Esophagus squamous epithelium (tissue), 5 donors: ENCODE measurements at regions not wholly inside any gene's neighbourhood (a gene's known extent, or its start where the extent isn't known, plus 50 kb on each side); places are given as distances from the start of the nearest gene placed in this dataset.

Source experiments
- DNase-seq: peaks from one replicate; lab custom pipeline; 2025; lab: John Stamatoyannopoulos, UW
- H3K27ac ChIP-seq, 4 donors: fragments of 200-600 bp; sonication (generic); one replicate each; pipeline ENCODE4 v1.5.1; 2016 to 2019; ENCODE audit warnings: mild to moderate bottlenecking in 1 of 4
- H3K27me3 ChIP-seq, 4 donors: fragments of 200-600 bp; sonication (generic); 1 replicate in 3 of 4; 2 replicates in 1 of 4; pipeline versions ENCODE4 v1.5.1 to v1.6.0; 2017 to 2021; ENCODE audit warnings: antibody characterized with exemption in 1 of 4
- H3K36me3 ChIP-seq, 3 donors: fragments of 200-600 bp; sonication (generic); one replicate each; pipeline ENCODE4 v1.5.1; 2016 to 2019
- H3K4me1 ChIP-seq, 3 donors: fragments of 200-600 bp; sonication (generic); one replicate each; pipeline ENCODE4 v1.5.1; 2017 to 2019
- H3K4me3 ChIP-seq, 4 donors: fragments of 200-600 bp; sonication (generic); 1 replicate in 3 of 4; 2 replicates in 1 of 4; pipeline ENCODE4 v1.5.1; 2016 to 2019; ENCODE audit warnings: mild to moderate bottlenecking in 2 of 4, moderate library complexity in 1 of 4
- H3K9me3 ChIP-seq, 3 donors: fragments of 200-600 bp; sonication (generic); one replicate each; pipeline ENCODE4 v1.5.1; 2016 to 2019
- POLR2A ChIP-seq, 4 donors: fragments of 450-650 bp; IDR thresholded peaks; one replicate each; pipeline ENCODE4 v1.6.1; 2017; ENCODE audit warnings: antibody characterized with exemption in 4 of 4, mild to moderate bottlenecking in 4 of 4, moderate library complexity in 3 of 4
- WGBS, 2 donors: methylation state at CpG; one replicate each; pipeline ENCODE4 v1.1.5; 2018; 5-methylcytosine and 5-hydroxymethylcytosine counted together
- intact Hi-C: fragments of 100-400 bp; cut with DNase I; formaldehyde crosslinking; loops from one replicate; pipeline ENCODE4 v1.15.0; 2022
- TF ChIP-seq, protein P1 (sequence below), 6 experiments: fragments of 450-650 bp in 4 of 6; fragments of 200-600 bp in 2 of 6; sonication (generic) in 2 of 6; IDR thresholded peaks; one replicate each; pipeline ENCODE4 v1.5.1; 2016 to 2019; ENCODE audit warnings: antibody characterized with exemption in 6 of 6, mild to moderate bottlenecking in 4 of 6, moderate library complexity in 4 of 6
- donor health status: DM: yes; HTN: yes; CAD: no.

DNA sequence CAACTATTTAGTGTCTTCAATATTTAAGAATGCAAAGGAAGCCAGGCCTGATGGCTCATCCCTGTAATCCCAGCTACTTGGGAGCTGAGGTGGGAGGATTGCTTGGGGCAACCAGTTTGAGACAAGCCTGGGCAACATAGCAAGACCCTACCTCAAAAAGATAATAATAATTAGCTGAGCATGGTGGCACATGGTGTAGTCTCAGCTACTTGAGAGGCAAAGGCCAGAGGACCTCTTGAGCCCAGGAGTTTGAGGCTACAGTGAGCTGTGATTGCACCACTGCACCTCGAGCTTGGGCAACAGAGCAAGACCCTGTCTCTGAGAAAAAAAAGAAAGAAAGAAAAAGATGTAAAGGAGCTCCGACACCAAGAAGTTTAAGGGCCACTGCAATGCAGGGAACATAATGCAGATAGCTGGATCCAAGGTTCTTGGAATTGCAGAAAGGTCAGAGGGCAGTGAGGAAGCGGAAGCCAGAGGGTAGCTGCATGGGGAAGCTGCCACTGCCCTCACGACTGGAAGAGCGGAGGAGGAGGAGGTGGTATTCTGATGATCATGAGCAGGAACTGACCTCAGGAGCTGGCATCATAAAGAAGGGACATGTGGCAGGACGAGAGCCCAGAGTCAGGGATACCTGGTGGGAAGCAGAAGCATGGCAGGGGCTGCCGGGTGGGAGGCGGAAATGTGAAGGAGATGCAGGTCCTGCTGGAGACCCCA is 60.2 kb upstream of the PODXL start:
- TF ChIP-seq POLR2A (IDR thresholded peaks at IDR 0.05): no peak
- TF ChIP-seq, protein P1, sequence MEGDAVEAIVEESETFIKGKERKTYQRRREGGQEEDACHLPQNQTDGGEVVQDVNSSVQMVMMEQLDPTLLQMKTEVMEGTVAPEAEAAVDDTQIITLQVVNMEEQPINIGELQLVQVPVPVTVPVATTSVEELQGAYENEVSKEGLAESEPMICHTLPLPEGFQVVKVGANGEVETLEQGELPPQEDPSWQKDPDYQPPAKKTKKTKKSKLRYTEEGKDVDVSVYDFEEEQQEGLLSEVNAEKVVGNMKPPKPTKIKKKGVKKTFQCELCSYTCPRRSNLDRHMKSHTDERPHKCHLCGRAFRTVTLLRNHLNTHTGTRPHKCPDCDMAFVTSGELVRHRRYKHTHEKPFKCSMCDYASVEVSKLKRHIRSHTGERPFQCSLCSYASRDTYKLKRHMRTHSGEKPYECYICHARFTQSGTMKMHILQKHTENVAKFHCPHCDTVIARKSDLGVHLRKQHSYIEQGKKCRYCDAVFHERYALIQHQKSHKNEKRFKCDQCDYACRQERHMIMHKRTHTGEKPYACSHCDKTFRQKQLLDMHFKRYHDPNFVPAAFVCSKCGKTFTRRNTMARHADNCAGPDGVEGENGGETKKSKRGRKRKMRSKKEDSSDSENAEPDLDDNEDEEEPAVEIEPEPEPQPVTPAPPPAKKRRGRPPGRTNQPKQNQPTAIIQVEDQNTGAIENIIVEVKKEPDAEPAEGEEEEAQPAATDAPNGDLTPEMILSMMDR (IDR thresholded peaks at IDR 0.05): no peak
- Histone ChIP-seq H3K27ac (no peak overlapping the region), H3K4me1 (no peaks in the 10 kb centered on the region), H3K36me3 (no peaks in the 10 kb centered on the region), H3K27me3 (peaks cover 0 to 5% (median 0%) of the 10 kb centered on the region in 4 donors), H3K4me3 (no peak overlapping the region), H3K9me3 (no peaks in the 10 kb centered on the region)
- WGBS, 2 donors: 76 to 80% methylated on average over 8 of the region's 8 CpGs
- DNase-seq: no peak
- intact Hi-C loops: no loop called here

DNA sequence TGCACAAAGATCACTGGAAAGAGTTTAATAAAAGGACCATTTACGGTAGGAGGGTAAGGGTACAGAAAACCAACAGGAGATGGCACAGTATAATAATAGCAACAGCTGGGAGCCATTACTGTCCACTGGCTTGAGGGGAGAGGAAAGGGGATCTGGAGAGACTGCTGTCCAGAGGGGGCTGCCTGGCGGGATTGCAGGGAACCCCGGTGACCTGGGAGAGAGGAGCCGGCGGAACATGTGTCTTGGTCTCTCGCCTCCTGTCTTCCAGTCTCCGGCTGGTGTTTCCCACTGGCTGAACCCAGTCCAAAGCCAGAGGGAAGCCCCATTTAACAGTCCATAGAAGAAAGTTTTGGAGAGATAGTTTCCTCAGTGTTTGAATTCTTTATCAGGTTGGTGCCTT is 57.5 kb upstream of the PODXL start:
- intact Hi-C loops: no loop called here
- WGBS, 2 donors: 82 to 85% methylated on average over 7 of the region's 7 CpGs

DNA sequence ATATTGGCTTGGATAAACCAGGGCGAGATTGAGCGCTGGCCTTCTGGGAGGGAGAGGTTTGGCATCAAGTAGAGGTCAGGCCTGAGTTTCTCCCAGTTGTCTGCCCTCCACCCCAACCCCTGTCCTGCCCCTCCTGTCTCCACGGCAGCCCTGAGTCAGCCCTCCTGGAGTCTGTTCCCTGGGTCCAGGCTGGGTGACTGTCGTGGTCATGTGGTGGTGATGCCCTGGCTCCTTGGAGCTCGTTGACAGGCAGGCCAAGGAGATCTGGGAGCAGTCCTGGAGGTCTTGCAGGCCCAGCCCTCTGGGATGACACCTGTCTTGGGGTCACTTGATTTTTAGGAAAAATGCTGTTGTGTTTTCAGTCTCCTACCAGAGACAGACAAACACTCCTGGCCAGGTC is 53.6 kb upstream of the PODXL start:
- Histone ChIP-seq H3K36me3 (no peaks in the 10 kb centered on the region), H3K27ac (no peak overlapping the region), H3K9me3 (no peaks in the 10 kb centered on the region), H3K27me3 (peaks cover 0 to 22% (median 0%) of the 10 kb centered on the region in 4 donors), H3K4me1 (no peaks in the 10 kb centered on the region), H3K4me3 (no peak overlapping the region)
- intact Hi-C loops: no loop called here
- whole genome bisulfite sequencing, 2 donors: 66 to 69% methylated on average over 2 to 4 of the region's 5 CpGs
- TF ChIP-seq POLR2A (IDR thresholded peaks at IDR 0.05): no peak
- TF ChIP-seq, protein P1 (IDR thresholded peaks at IDR 0.05): no peak
- no peak for DNase-seq

More for the DNA sequence above, 57.5 kb upstream of the PODXL start:
- peaks cover 0 to 5% (median 0%) of the 10 kb centered on the region in 4 donors for H3K27me3 ChIP-seq
- H3K36me3 ChIP-seq: no peaks in the 10 kb centered on the region
- no peaks in the 10 kb centered on the region for H3K4me1 ChIP-seq
- no peaks in the 10 kb centered on the region for H3K9me3 ChIP-seq
- TF ChIP-seq, protein P1 (IDR thresholded peaks at IDR 0.05): no peak
- TF ChIP-seq POLR2A (IDR thresholded peaks at IDR 0.05): no peak
- H3K27ac ChIP-seq: no peak overlapping the region
- DNase-seq: no peak
- H3K4me3 ChIP-seq: no peak overlapping the region

DNA sequence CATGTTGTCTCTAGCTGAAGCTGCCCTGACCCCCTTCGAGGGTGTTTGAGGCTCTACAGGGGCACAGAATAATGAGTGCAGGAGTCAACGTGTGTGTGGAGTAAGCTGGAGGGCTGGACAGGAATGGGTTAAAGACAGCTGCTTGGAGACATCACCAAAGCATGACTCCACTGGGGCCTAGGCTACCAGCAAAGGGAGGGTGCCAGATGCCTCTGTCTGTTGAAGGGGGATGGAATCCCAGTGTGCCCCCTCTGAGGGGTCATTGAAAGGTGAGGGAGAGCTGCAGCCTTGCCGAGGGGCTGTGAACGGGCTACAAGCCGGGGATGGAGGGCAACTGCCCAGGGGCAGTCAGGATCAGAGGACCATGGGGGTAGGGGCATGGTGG is 51.7 kb upstream of the PODXL start:
- no peak for TF ChIP-seq POLR2A (IDR thresholded peaks at IDR 0.05)
- TF ChIP-seq, protein P1 (IDR thresholded peaks at IDR 0.05): no peak
- Histone ChIP-seq H3K4me3 (no peak overlapping the region), H3K27ac (no peak overlapping the region), H3K9me3 (no peaks in the 10 kb centered on the region), H3K4me1 (no peaks in the 10 kb centered on the region), H3K27me3 (peaks cover 0 to 27% (median 0%) of the 10 kb centered on the region in 4 donors), H3K36me3 (no peaks in the 10 kb centered on the region)
- 56 to 70% methylated on average over 3 to 5 of the region's 5 CpGs for WGBS, 2 donors
- DNase-seq: no peak
- intact Hi-C loops: no loop called here

DNA sequence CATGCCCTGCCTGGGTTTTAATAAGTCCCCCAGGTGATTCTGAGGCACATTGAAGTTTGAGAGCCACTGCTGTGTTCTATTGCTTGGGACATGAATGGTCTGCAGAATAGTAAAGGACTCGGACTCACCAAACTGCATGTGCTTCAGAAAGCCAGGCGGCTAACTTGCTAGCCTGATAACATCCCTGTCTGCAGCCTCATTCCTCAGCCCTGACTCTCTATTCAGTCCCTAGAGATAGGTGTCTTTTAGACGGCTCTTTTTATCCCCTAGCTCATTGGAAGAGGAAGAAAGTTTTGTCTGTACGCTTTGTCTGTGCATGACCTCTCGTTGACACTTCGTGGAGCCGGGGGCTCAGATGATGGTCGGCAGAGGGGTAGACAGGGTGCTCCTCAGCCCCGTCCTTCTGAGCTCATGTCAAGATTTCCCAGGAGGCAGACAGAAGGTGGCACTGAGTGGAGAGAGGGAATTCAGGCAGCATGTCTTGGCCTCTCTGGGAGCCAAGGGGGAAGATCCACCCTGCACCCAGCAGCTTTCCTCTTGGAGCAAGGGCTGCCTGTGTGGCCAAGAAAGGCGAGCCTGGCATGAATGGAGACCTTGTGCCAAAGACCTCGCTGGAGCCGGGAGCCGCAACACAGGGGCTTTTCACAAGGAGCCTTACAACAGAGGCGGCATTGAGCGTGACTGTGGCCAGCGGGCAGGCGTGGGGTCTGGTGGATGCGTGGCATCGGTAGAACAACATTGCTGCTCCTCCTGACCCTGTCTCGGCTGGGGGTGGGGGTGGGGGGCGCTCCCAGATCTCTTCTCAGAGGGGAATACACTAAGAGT is 51.1 kb upstream of the PODXL start:
- intact Hi-C loops: no loop called here
- Histone ChIP-seq H3K9me3 (no peaks in the 10 kb centered on the region), H3K36me3 (no peaks in the 10 kb centered on the region), H3K4me1 (no peaks in the 10 kb centered on the region), H3K27me3 (peaks cover 0 to 32% (median 0%) of the 10 kb centered on the region in 4 donors), H3K27ac (no peak overlapping the region), H3K4me3 (no peak overlapping the region)
- 72 to 81% methylated on average over 9 to 16 of the region's 21 CpGs for WGBS, 2 donors
- DNase-seq: no peak
- no peak for TF ChIP-seq POLR2A (IDR thresholded peaks at IDR 0.05)
- TF ChIP-seq, protein P1 (IDR thresholded peaks at IDR 0.05): no peak
